OCI-LY7 (cell line): ENCODE measurements at regions not wholly inside any gene's neighbourhood (a gene's known extent, or its start where the extent isn't known, plus 50 kb on each side); places are given as distances from the start of the nearest gene placed in this dataset.
"Not testable (repeated sequence)": the region's sequence is repeated elsewhere in the genome, so short reads cannot be mapped to it uniquely, and the experiment has no call there.

ENCODE experiments used
- BruUV-seq: library from RNA; stranded (reverse); fragments of 400-500 nt; replicated peaks from 2 replicates; lab custom pipeline; 2021; lab: Mats Ljungman, UMichigan
- CTCF ChIA-PET: fragments of 300-600 bp; sonication (Branson Sonifier 250); formaldehyde crosslinking; loops from one replicate; lab custom pipeline; 2022; ENCODE audit warnings: antibody characterized with exemption; ENCODE audit not compliant: unreplicated experiment; lab: Charles Lee
- POLR2A ChIA-PET: fragments of 300-600 bp; sonication (Branson Sonifier 250); formaldehyde crosslinking; loops from one replicate; lab custom pipeline; 2022; ENCODE audit warnings: antibody characterized with exemption; lab: Charles Lee
- DNase-seq: peaks from one replicate; pipeline ENCODE4 v3.0.0-alpha.2; 2015; ENCODE audit warnings: low spot score
- H2AFZ ChIP-seq: fragments of 200-600 bp; sonication (generic), shearing (Covaris generic); 2 replicates; pipeline ENCODE4 v1.6.1; 2014; ENCODE audit warnings: mild to moderate bottlenecking, antibody characterized with exemption, low read length, moderate library complexity
- H3K27ac ChIP-seq: fragments of 200-600 bp; sonication (generic); 2 replicates; pipeline ENCODE4 v1.5.1; 2014; ENCODE audit warnings: mixed run types, low read depth, mild to moderate bottlenecking, moderate library complexity, low read length, inconsistent platforms; ENCODE audit not compliant: poor library complexity, severe bottlenecking
- H3K36me3 ChIP-seq: fragments of 200-600 bp; sonication (generic); 2 replicates; pipeline ENCODE4 v1.6.1; 2014; ENCODE audit warnings: mild to moderate bottlenecking, antibody characterized with exemption, low read length, moderate library complexity, mixed read lengths; ENCODE audit not compliant: insufficient read depth
- H3K4me1 ChIP-seq: fragments of 200-600 bp; sonication (generic); 2 replicates; pipeline ENCODE4 v1.5.1; 2014; ENCODE audit warnings: mild to moderate bottlenecking, low read length; ENCODE audit not compliant: insufficient read depth, poor library complexity, severe bottlenecking
- H3K4me2 ChIP-seq: fragments of 200-600 bp; sonication (generic); 2 replicates; pipeline ENCODE4 v1.6.1; 2014; ENCODE audit warnings: mild to moderate bottlenecking, low read length
- H3K4me3 ChIP-seq: fragments of 200-600 bp; sonication (generic); 2 replicates; pipeline ENCODE4 v1.5.1; 2014; ENCODE audit warnings: mild to moderate bottlenecking, low read depth, low read length; ENCODE audit not compliant: poor library complexity, severe bottlenecking
- H3K79me2 ChIP-seq: fragments of 200-600 bp; sonication (generic); 2 replicates; pipeline ENCODE4 v1.6.1; 2016; ENCODE audit warnings: low read depth, mild to moderate bottlenecking, low read length, moderate library complexity, mixed read lengths; ENCODE audit not compliant: insufficient read depth
- H3K9me2 ChIP-seq: fragments of 200-600 bp; sonication (generic); 2 replicates; pipeline ENCODE4 v1.6.1; 2016; ENCODE audit warnings: mild to moderate bottlenecking, low read length, mixed read lengths; ENCODE audit not compliant: insufficient read depth
- H3K9me3 ChIP-seq: fragments of 200-600 bp; sonication (generic); 2 replicates; pipeline ENCODE4 v1.6.1; 2014; ENCODE audit warnings: mild to moderate bottlenecking, mixed run types, low read length, mixed read lengths
- H4K20me1 ChIP-seq: fragments of 200-600 bp; sonication (generic); 2 replicates; pipeline ENCODE4 v1.6.1; 2014; ENCODE audit warnings: mild to moderate bottlenecking, antibody characterized with exemption, low read length, moderate library complexity, mixed read lengths; ENCODE audit not compliant: insufficient read depth
- CTCF ChIP-seq: fragments of 200-600 bp; sonication (generic); conservative IDR thresholded peaks from 2 replicates; pipeline ENCODE4 v1.5.1; 2014; ENCODE audit warnings: mild to moderate bottlenecking, antibody characterized with exemption, low read length, moderate library complexity, mixed read lengths
- EZH2phosphoT487 ChIP-seq: fragments of 200-600 bp; sonication (generic); IDR thresholded peaks from 2 replicates; pipeline ENCODE4 v1.6.1; 2018; ENCODE audit warnings: low read depth, borderline replicate concordance, mild to moderate bottlenecking, mixed run types, antibody characterized with exemption, low read length, moderate library complexity, mixed read lengths
- intact Hi-C: fragments of 100-400 bp; cut with micrococcal nuclease; formaldehyde crosslinking; loops from one replicate; pipeline ENCODE4 v1.10.0; 2022; ENCODE audit not compliant: unreplicated experiment

DNA sequence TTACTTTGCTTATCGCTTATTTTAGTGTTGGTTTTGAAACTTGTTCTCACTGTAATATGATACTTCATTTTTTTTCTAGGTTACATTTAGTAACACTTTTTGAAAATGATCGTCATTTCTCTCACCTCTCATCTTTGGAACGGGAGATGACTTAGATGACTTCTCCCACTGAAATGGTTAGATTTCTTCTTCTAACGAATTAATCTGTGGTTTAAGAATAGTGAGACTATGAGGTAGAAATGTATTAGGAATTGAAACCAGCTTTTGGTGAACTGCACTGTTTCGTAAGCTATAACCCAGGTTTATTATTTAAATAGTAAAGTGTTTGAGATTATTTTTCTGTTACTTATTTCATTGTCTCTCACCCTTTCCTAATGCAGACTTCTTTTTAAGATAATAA, 93.7 kb downstream of the PRR15 start:
- Histone ChIP-seq H3K9me2 (no peaks in the 10 kb centered on the region), H3K4me2 (no peak overlapping the region), H3K4me3 (no peak overlapping the region), H2AFZ (no peak overlapping the region), H3K36me3 (no peaks in the 10 kb centered on the region), H3K79me2 (no peaks in the 10 kb centered on the region), H4K20me1 (no peaks in the 10 kb centered on the region), H3K4me1 (no peaks in the 10 kb centered on the region), H3K27ac (no peak overlapping the region), H3K9me3 (no peaks in the 10 kb centered on the region)
- TF ChIP-seq CTCF (no peak), EZH2phosphoT487 (no peak)
- ChIA-PET POLR2A (interaction anchor here (0.7 kb wide), 1 partner anchor 413 kb away, joined by 4 read pairs; no protein-coding TSS in a partner anchor), CTCF (no interaction called here)
- no TSS peak for BruUV-seq
- intact Hi-C loops = no loop called here
- DNase-seq = no peak

DNA sequence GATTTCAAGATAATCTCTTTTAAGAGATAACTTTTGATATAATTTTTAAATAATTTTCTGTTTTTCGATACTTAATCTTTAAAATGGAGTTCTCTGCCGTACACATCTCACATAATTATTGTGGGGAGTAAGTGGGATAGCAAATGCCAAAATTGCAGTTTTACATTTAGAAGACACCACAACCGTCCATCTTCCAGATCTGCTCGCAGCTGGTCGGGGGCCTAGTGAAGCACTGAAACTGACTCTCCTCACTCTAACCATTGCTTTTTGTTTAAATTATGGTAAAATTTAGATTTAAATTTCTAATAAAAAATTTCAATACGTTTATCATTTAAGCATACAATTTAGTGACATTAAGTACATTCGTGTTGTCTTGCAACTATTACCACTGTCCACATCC, 94.2 kb downstream of the PRR15 start:
- Histone ChIP-seq H3K9me3 (no peaks in the 10 kb centered on the region), H3K4me1 (no peaks in the 10 kb centered on the region), H3K79me2 (no peaks in the 10 kb centered on the region), H3K4me3 (no peak overlapping the region), H4K20me1 (no peaks in the 10 kb centered on the region), H3K9me2 (no peaks in the 10 kb centered on the region), H2AFZ (no peak overlapping the region), H3K36me3 (no peaks in the 10 kb centered on the region), H3K27ac (no peak overlapping the region), H3K4me2 (no peak overlapping the region)
- DNase-seq = no peak
- ChIA-PET CTCF (no interaction called here), POLR2A (no interaction called here)
- intact Hi-C loops = no loop called here
- TF ChIP-seq EZH2phosphoT487 (no peak), CTCF (no peak)
- BruUV-seq = no TSS peak

DNA sequence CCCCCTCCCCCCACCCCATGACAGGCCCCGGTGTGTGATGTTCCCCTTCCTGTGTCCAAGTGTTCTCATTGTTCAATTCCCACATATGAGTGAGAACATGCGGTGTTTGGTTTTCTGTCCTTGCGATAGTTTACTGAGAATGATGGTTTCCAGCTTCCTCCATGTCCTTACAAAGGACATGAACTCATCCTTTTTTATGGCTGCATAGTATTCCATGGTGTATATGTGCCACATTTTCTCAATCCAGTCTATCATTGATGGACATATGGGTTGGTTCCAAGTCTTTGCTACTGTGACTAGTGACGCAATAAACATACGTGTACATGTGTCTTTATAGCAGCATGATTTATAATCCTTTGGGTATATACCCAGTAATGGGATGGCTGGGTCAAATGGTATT, 95.6 kb downstream of the PRR15 start:
- BruUV-seq, H3K9me2 ChIP-seq, H3K4me1 ChIP-seq, H3K36me3 ChIP-seq, H3K4me3 ChIP-seq, H3K79me2 ChIP-seq, CTCF ChIA-PET, H2AFZ ChIP-seq, H3K27ac ChIP-seq, DNase-seq, intact Hi-C loops, H3K4me2 ChIP-seq, H4K20me1 ChIP-seq, POLR2A ChIA-PET, H3K9me3 ChIP-seq: not testable (repeated sequence)

- H2AFZ ChIP-seq, BruUV-seq, DNase-seq, H3K79me2 ChIP-seq, CTCF ChIA-PET, H3K4me1 ChIP-seq, H3K36me3 ChIP-seq, H3K27ac ChIP-seq, H4K20me1 ChIP-seq, H3K4me2 ChIP-seq, POLR2A ChIA-PET, H3K9me2 ChIP-seq, H3K9me3 ChIP-seq, intact Hi-C loops, H3K4me3 ChIP-seq: not testable (repeated sequence)
Measured at GRCh38 chr7:29662899-29663298, 99.3 kb downstream of the PRR15 start.

GRCh38 chr7:29664999-29665398, 101.4 kb downstream of the PRR15 start:
- H2AFZ ChIP-seq, H3K36me3 ChIP-seq, BruUV-seq: not testable (repeated sequence)

More at GRCh38 chr7:29664999-29665398, 101.4 kb downstream of the PRR15 start:
- H3K9me2 ChIP-seq, H3K4me2 ChIP-seq, H4K20me1 ChIP-seq, H3K27ac ChIP-seq, CTCF ChIA-PET, H3K79me2 ChIP-seq, DNase-seq, POLR2A ChIA-PET, H3K9me3 ChIP-seq, H3K4me3 ChIP-seq, intact Hi-C loops, H3K4me1 ChIP-seq: not testable (repeated sequence)
